ENCODE measurements at regions not wholly inside any gene's neighbourhood (a gene's known extent, or its start where the extent isn't known, plus 50 kb on each side); places are given as distances from the start of the nearest gene placed in this dataset.

- H3K4me1 ChIP-seq (replicated peaks in 1 of 2) = no peaks in the 10 kb centered on the region
- no peak overlapping the region for H3K4me3 ChIP-seq
- WGBS, 10 experiments = 25 to 94% (median 89%) methylated on average over 1 to 4 of the region's 4 CpGs; no CpG with 5 or more reads in 1 of the 10 experiments
- no peak for ATAC-seq (replicated peaks in 6 of 8)
- no peak overlapping the region for H3K27ac ChIP-seq
- in situ Hi-C loops (cut with MboI; ENCODE audit: low pct_unique_long_range_greater_than_20kb in 2 of 9, low sequenced_read_pairs in 9 of 9, unreplicated experiment in 9 of 9) = no loop called here
Measured at GRCh38 chr15:81987628-81988027, 58.2 kb downstream of the MEX3B start.

- Histone ChIP-seq H3K4me3 (no peak overlapping the region), H3K27ac (no peak overlapping the region), H3K4me1 (replicated peaks in 1 of 2) (peaks cover 3 to 9% of the 10 kb centered on the region in 2 donors)
- in situ Hi-C loops (cut with MboI; ENCODE audit: low pct_unique_long_range_greater_than_20kb in 2 of 9, low sequenced_read_pairs in 9 of 9, unreplicated experiment in 9 of 9) = no loop called here
- no peak for ATAC-seq (replicated peaks in 6 of 8)
- 37 to 100% (median 82%) methylated on average over 3 to 10 of the region's 10 CpGs for WGBS, 10 experiments
Measured at GRCh38 chr15:81983497-81983896, 62.3 kb downstream of the MEX3B start.

GRCh38 chr15:81982808-81983207 is 63.0 kb downstream of the MEX3B start:
- no peak overlapping the region for H3K27ac ChIP-seq
- no peak for ATAC-seq (replicated peaks in 6 of 8)
- in situ Hi-C loops (cut with MboI; ENCODE audit: low pct_unique_long_range_greater_than_20kb in 2 of 9, low sequenced_read_pairs in 9 of 9, unreplicated experiment in 9 of 9) = no loop called here
- no peak overlapping the region for H3K4me3 ChIP-seq
- peaks cover 3 to 9% of the 10 kb centered on the region in 2 donors for H3K4me1 ChIP-seq (replicated peaks in 1 of 2)
- 56 to 100% (median 88%) methylated on average over 2 to 5 of the region's 5 CpGs for WGBS, 10 experiments

- no peak overlapping the region for H3K4me3 ChIP-seq
- no peak for ATAC-seq (replicated peaks in 6 of 8)
- H3K4me1 ChIP-seq (replicated peaks in 1 of 2) = peaks cover 3 to 9% of the 10 kb centered on the region in 2 donors
- H3K27ac ChIP-seq = no peak overlapping the region
- WGBS, 10 experiments = 0 to 86% (median 40%) methylated on average over 1 to 3 of the region's 3 CpGs; no CpG with 5 or more reads in 1 of the 10 experiments
- in situ Hi-C loops (cut with MboI; ENCODE audit: low pct_unique_long_range_greater_than_20kb in 2 of 9, low sequenced_read_pairs in 9 of 9, unreplicated experiment in 9 of 9) = no loop called here
Measured at GRCh38 chr15:81981908-81982307, 63.9 kb downstream of the MEX3B start.

- H3K4me1 ChIP-seq (replicated peaks in 1 of 2) = peaks cover 3 to 9% of the 10 kb centered on the region in 2 donors
- WGBS, 10 experiments = 55 to 100% (median 80%) methylated on average over 1 of the region's 1 CpG; no CpG with 5 or more reads in 3 of the 10 experiments
- H3K27ac ChIP-seq = no peak overlapping the region
- in situ Hi-C loops (cut with MboI; ENCODE audit: low pct_unique_long_range_greater_than_20kb in 2 of 9, low sequenced_read_pairs in 9 of 9, unreplicated experiment in 9 of 9) = no loop called here
- no peak for ATAC-seq (replicated peaks in 6 of 8)
- H3K4me3 ChIP-seq = no peak overlapping the region
Measured at GRCh38 chr15:81977464-81977863, 68.4 kb downstream of the MEX3B start.

- in situ Hi-C loops (cut with MboI; ENCODE audit: low pct_unique_long_range_greater_than_20kb in 2 of 9, low sequenced_read_pairs in 9 of 9, unreplicated experiment in 9 of 9) = loop anchor here in 1 of 9 experiments (25.0 kb wide), 1 partner anchor 94 kb away; no protein-coding TSS in a partner anchor
- ATAC-seq (replicated peaks in 6 of 8) = no peak
- Histone ChIP-seq H3K4me3 (no peak overlapping the region), H3K27ac (no peak overlapping the region), H3K4me1 (replicated peaks in 1 of 2) (no peaks in the 10 kb centered on the region)
- WGBS, 10 experiments = 6 to 100% (median 100%) methylated on average over 1 to 2 of the region's 2 CpGs; no CpG with 5 or more reads in 2 of the 10 experiments
Measured at GRCh38 chr15:81968691-81969090, 77.1 kb downstream of the MEX3B start.

- no peak overlapping the region for H3K4me3 ChIP-seq
- H3K4me1 ChIP-seq (replicated peaks in 1 of 2) = no peaks in the 10 kb centered on the region
- WGBS, 10 experiments = 30 to 100% (median 89%) methylated on average over 1 to 3 of the region's 3 CpGs
- H3K27ac ChIP-seq = no peak overlapping the region
- in situ Hi-C loops (cut with MboI; ENCODE audit: low pct_unique_long_range_greater_than_20kb in 2 of 9, low sequenced_read_pairs in 9 of 9, unreplicated experiment in 9 of 9) = loop anchor here in 1 of 9 experiments (25.0 kb wide), 1 partner anchor 96 kb away; no protein-coding TSS in a partner anchor
- ATAC-seq (replicated peaks in 6 of 8) = no peak
Measured at GRCh38 chr15:81966631-81967030, 79.2 kb downstream of the MEX3B start.

- no peak overlapping the region for H3K4me3 ChIP-seq
- no peak for ATAC-seq (replicated peaks in 6 of 8)
- no peak overlapping the region for H3K27ac ChIP-seq
- in situ Hi-C loops (cut with MboI; ENCODE audit: low pct_unique_long_range_greater_than_20kb in 2 of 9, low sequenced_read_pairs in 9 of 9, unreplicated experiment in 9 of 9) = loop anchor here in 1 of 9 experiments (25.0 kb wide), 1 partner anchor 100 kb away; no protein-coding TSS in a partner anchor
- no peaks in the 10 kb centered on the region for H3K4me1 ChIP-seq (replicated peaks in 1 of 2)
Measured at GRCh38 chr15:81962482-81962881, 83.3 kb downstream of the MEX3B start.

GRCh38 chr15:81959196-81959595 is 86.6 kb downstream of the MEX3B start:
- in situ Hi-C loops (cut with MboI; ENCODE audit: low pct_unique_long_range_greater_than_20kb in 2 of 9, low sequenced_read_pairs in 9 of 9, unreplicated experiment in 9 of 9) = loop anchor here in 1 of 9 experiments (25.0 kb wide), 1 partner anchor 103 kb away; no protein-coding TSS in a partner anchor
- ATAC-seq (replicated peaks in 6 of 8) = no peak
- H3K4me1 ChIP-seq (replicated peaks in 1 of 2) = peaks cover 3 to 8% of the 10 kb centered on the region in 2 donors
- WGBS, 10 experiments = 14 to 100% (median 92%) methylated on average over 1 to 3 of the region's 3 CpGs; no CpG with 5 or more reads in 2 of the 10 experiments
- H3K4me3 ChIP-seq = no peak overlapping the region
- no peak overlapping the region for H3K27ac ChIP-seq

GRCh38 chr15:81957698-81958097 is 88.1 kb downstream of the MEX3B start:
- Histone ChIP-seq H3K27ac (no peak overlapping the region), H3K4me1 (replicated peaks in 1 of 2) (peaks cover 3 to 8% of the 10 kb centered on the region in 2 donors), H3K4me3 (no peak overlapping the region)
- in situ Hi-C loops (cut with MboI; ENCODE audit: low pct_unique_long_range_greater_than_20kb in 2 of 9, low sequenced_read_pairs in 9 of 9, unreplicated experiment in 9 of 9) = loop anchor here in 1 of 9 experiments (25.0 kb wide), 1 partner anchor 105 kb away; no protein-coding TSS in a partner anchor
- 57 to 100% (median 100%) methylated on average over 1 to 3 of the region's 4 CpGs; no CpG with 5 or more reads in 1 of the 10 experiments for WGBS, 10 experiments
- ATAC-seq (replicated peaks in 6 of 8) = no peak

- ATAC-seq (replicated peaks in 6 of 8) = peak in 7 of 8 experiments; percentile 18 to 70 (median 45)
- Histone ChIP-seq H3K4me1 (replicated peaks in 1 of 2) (peaks cover 3 to 8% of the 10 kb centered on the region in 2 donors), H3K27ac (no peak overlapping the region), H3K4me3 (no peak overlapping the region)
- in situ Hi-C loops (cut with MboI; ENCODE audit: low pct_unique_long_range_greater_than_20kb in 2 of 9, low sequenced_read_pairs in 9 of 9, unreplicated experiment in 9 of 9) = loop anchor here in 1 of 9 experiments (25.0 kb wide), 1 partner anchor 107 kb away; no protein-coding TSS in a partner anchor
- 25 to 80% (median 53%) methylated on average over 1 to 5 of the region's 6 CpGs for WGBS, 10 experiments
Measured at GRCh38 chr15:81955382-81956062, 90.3 kb downstream of the MEX3B start.

- Histone ChIP-seq H3K4me3 (no peak overlapping the region), H3K27ac (no peak overlapping the region), H3K4me1 (replicated peaks in 1 of 2) (peaks cover 3 to 8% of the 10 kb centered on the region in 2 donors)
- ATAC-seq (replicated peaks in 6 of 8) = no peak
- 63 to 100% (median 89%) methylated on average over 1 to 8 of the region's 9 CpGs for WGBS, 10 experiments
- in situ Hi-C loops (cut with MboI; ENCODE audit: low pct_unique_long_range_greater_than_20kb in 2 of 9, low sequenced_read_pairs in 9 of 9, unreplicated experiment in 9 of 9) = loop anchor here in 1 of 9 experiments (25.0 kb wide), 1 partner anchor 108 kb away; no protein-coding TSS in a partner anchor
Measured at GRCh38 chr15:81954158-81954783, 91.5 kb downstream of the MEX3B start.

- 10 to 100% (median 75%) methylated on average over 1 to 6 of the region's 7 CpGs; no CpG with 5 or more reads in 1 of the 10 experiments for WGBS, 10 experiments
- ATAC-seq (replicated peaks in 6 of 8) = no peak
Measured at GRCh38 chr15:81950841-81951414, 94.9 kb downstream of the MEX3B start.

More at GRCh38 chr15:81950841-81951414, 94.9 kb downstream of the MEX3B start:
- H3K4me3 ChIP-seq = no peak overlapping the region
- H3K27ac ChIP-seq = no peak overlapping the region
- H3K4me1 ChIP-seq (replicated peaks in 1 of 2) = peaks cover 2 to 7% of the 10 kb centered on the region in 2 donors
- in situ Hi-C loops (cut with MboI; ENCODE audit: low pct_unique_long_range_greater_than_20kb in 2 of 9, low sequenced_read_pairs in 9 of 9, unreplicated experiment in 9 of 9) = loop anchor here in 1 of 9 experiments (25.0 kb wide), 1 partner anchor 111 kb away; no protein-coding TSS in a partner anchor

All from motor neuron (in vitro differentiated cells).